SK-N-SH (cell line): ENCODE measurements at regions not wholly inside any gene's neighbourhood (a gene's known extent, or its start where the extent isn't known, plus 50 kb on each side); places are given as distances from the start of the nearest gene placed in this dataset.

Experiments used
- CTCF ChIA-PET: fragments of 300-600, 350-600 bp; formaldehyde crosslinking; extraction: SDS; loops from one replicate; lab custom pipeline; 2021; lab: Yijun Ruan, JAX
- POLR2A ChIA-PET: fragments of 350-600 bp; sonication (Branson Sonifier 250); formaldehyde crosslinking; extraction: SDS; loops from one replicate; lab custom pipeline; 2020; ENCODE audit warnings: antibody characterized with exemption, inconsistent platforms; lab: Yijun Ruan, JAX
- DNase-seq: peaks from one replicate; pipeline ENCODE4 v3.0.0; 2012
- H2AFZ ChIP-seq: fragments of 200-600 bp; sonication (generic); 2 replicates; pipeline ENCODE4 v1.8.1; 2016; ENCODE audit warnings: antibody characterized with exemption, mild to moderate bottlenecking, low read depth
- H3F3A ChIP-seq: fragments of 200-600 bp; sonication (generic); replicated peaks from 2 replicates; pipeline ENCODE3; 2016; ENCODE audit warnings: antibody characterized with exemption, mild to moderate bottlenecking; ENCODE audit not compliant: insufficient read depth
- H3K27ac ChIP-seq, 2 experiments: fragments of 200-500 bp in 1 of 2; fragments of 200-600 bp in 1 of 2; sonication (Bioruptor generic) in 1 of 2; sonication (generic), shearing (Covaris generic) in 1 of 2; 2 replicates each; pipeline versions ENCODE4 v1.5.1 to v1.6.1; 2014 to 2016; ENCODE audit warnings: low read depth in 2 of 2, inconsistent platforms in 1 of 2, low read length in 1 of 2, mild to moderate bottlenecking in 1 of 2, mixed read lengths in 1 of 2
- H3K27me3 ChIP-seq: fragments of 200-600 bp; sonication (generic), shearing (Covaris generic); 2 replicates; pipeline ENCODE4 v1.6.1; 2016; ENCODE audit warnings: mixed run types; ENCODE audit not compliant: insufficient read depth
- H3K36me3 ChIP-seq, 2 experiments: fragments of 200-500 bp in 1 of 2; fragments of 200-600 bp in 1 of 2; sonication (Bioruptor generic) in 1 of 2; sonication (generic) in 1 of 2; replicated peaks in 1 of 2; 2 replicates each; pipeline versions ENCODE3 to v1.5.1; 2014 to 2016; ENCODE audit warnings: low read length in 1 of 2, mild to moderate bottlenecking in 1 of 2; ENCODE audit not compliant: insufficient read depth in 2 of 2, control insufficient read depth in 1 of 2
- H3K4me1 ChIP-seq, 2 experiments: fragments of 200-500 bp in 1 of 2; fragments of 200-600 bp in 1 of 2; sonication (Bioruptor generic) in 1 of 2; sonication (generic), shearing (Covaris generic) in 1 of 2; 2 replicates each; pipeline versions ENCODE4 v1.5.1 to v1.6.1; 2014 to 2016; ENCODE audit warnings: low read depth in 1 of 2, low read length in 1 of 2, mixed run types in 1 of 2; ENCODE audit not compliant: insufficient read depth in 2 of 2, control insufficient read depth in 1 of 2
- H3K4me2 ChIP-seq: fragments of 200-600 bp; sonication (generic), shearing (Covaris generic); 2 replicates; pipeline ENCODE4 v1.6.1; 2017; ENCODE audit warnings: mixed run types
- H3K4me3 ChIP-seq, 2 experiments: fragments of 200-500 bp in 1 of 2; fragments of 200-600 bp in 1 of 2; sonication (Bioruptor generic) in 1 of 2; sonication (generic), shearing (Covaris generic) in 1 of 2; 2 replicates each; pipeline versions ENCODE4 v1.5.1 to v1.8.1; 2014 to 2016; ENCODE audit warnings: low read depth in 2 of 2, inconsistent platforms in 1 of 2, low read length in 1 of 2, mild to moderate bottlenecking in 1 of 2, mixed read lengths in 1 of 2, moderate library complexity in 1 of 2
- H3K79me2 ChIP-seq: fragments of 200-600 bp; sonication (generic); 2 replicates; pipeline ENCODE4 v1.8.1; 2017; ENCODE audit warnings: mild to moderate bottlenecking; ENCODE audit not compliant: insufficient read depth
- H3K9ac ChIP-seq: fragments of 200-600 bp; sonication (generic); 2 replicates; pipeline ENCODE4 v1.6.1; 2017; ENCODE audit warnings: mixed run types
- H3K9me2 ChIP-seq: fragments of 200-600 bp; sonication (generic); 2 replicates; pipeline ENCODE4 v1.6.1; 2017; ENCODE audit warnings: mixed run types
- H3K9me3 ChIP-seq: fragments of 200-600 bp; sonication (generic); 2 replicates; pipeline ENCODE4 v1.6.1; 2017; ENCODE audit warnings: mixed run types, mild to moderate bottlenecking, moderate library complexity
- H4K20me1 ChIP-seq: fragments of 200-600 bp; sonication (generic); 2 replicates; pipeline ENCODE4 v1.6.1; 2017; ENCODE audit warnings: mild to moderate bottlenecking, mixed run types; ENCODE audit not compliant: insufficient read depth
- CHD2 ChIP-seq: fragments of 150-350 bp; IDR thresholded peaks from 2 replicates; pipeline ENCODE4 v1.6.1; 2018; ENCODE audit warnings: low read length; ENCODE audit not compliant: partially characterized antibody
- ELF1 ChIP-seq: IDR thresholded peaks from 2 replicates; pipeline ENCODE4 v1.4.0; 2012
- EZH2phosphoT487 ChIP-seq: fragments of 200-600 bp; sonication (generic); IDR thresholded peaks from 2 replicates; pipeline ENCODE4 v1.6.1; 2017; ENCODE audit warnings: low read depth, mixed run types, mild to moderate bottlenecking, antibody characterized with exemption, moderate library complexity, borderline replicate concordance
- FOSL2 ChIP-seq: IDR thresholded peaks from 2 replicates; pipeline ENCODE4 v1.4.0; 2012; ENCODE audit warnings: low read depth, mild to moderate bottlenecking, moderate library complexity, borderline replicate concordance
- FOXJ3 ChIP-seq: sonication (generic); formaldehyde crosslinking; IDR thresholded peaks from 2 replicates; pipeline ENCODE4 v1.5.1; 2020; ENCODE audit warnings: mild to moderate bottlenecking, missing genetic modification reagents
- FOXM1 ChIP-seq: IDR thresholded peaks from 2 replicates; pipeline ENCODE4 v1.4.0; 2012; ENCODE audit warnings: low read depth, mild to moderate bottlenecking
- GABPA ChIP-seq: IDR thresholded peaks from 2 replicates; pipeline ENCODE4 v1.4.0; 2012; ENCODE audit warnings: low read depth, mild to moderate bottlenecking
- GATA2 ChIP-seq: sonication (generic); formaldehyde crosslinking; IDR thresholded peaks from 2 replicates; pipeline ENCODE4 v1.5.0; 2020; ENCODE audit warnings: mild to moderate bottlenecking, missing genetic modification reagents
- MEF2A ChIP-seq: IDR thresholded peaks from 2 replicates; pipeline ENCODE4 v1.4.0; 2012; ENCODE audit warnings: low read depth, borderline replicate concordance
- MXI1 ChIP-seq: IDR thresholded peaks from 2 replicates; pipeline ENCODE4 v1.6.1; 2012; ENCODE audit warnings: mild to moderate bottlenecking, low read depth, low read length, improper control_type of control experiment
- NRF1 ChIP-seq: IDR thresholded peaks from 2 replicates; pipeline ENCODE4 v1.6.1; 2012; ENCODE audit warnings: low read depth, mild to moderate bottlenecking, low read length
- POLR2AphosphoS5 ChIP-seq: IDR thresholded peaks from 2 replicates; pipeline ENCODE4 v1.6.1; 2012; ENCODE audit warnings: low read depth, low read length
- RAD21 ChIP-seq: IDR thresholded peaks from 2 replicates; pipeline ENCODE4 v1.6.1; 2012; ENCODE audit warnings: mild to moderate bottlenecking, low read length
- RCOR1 ChIP-seq: fragments of 150-350 bp; IDR thresholded peaks from 2 replicates; pipeline ENCODE4 v1.6.1; 2017; ENCODE audit warnings: antibody characterized with exemption, low read length
- RFX5 ChIP-seq: IDR thresholded peaks from 2 replicates; pipeline ENCODE4 v1.6.1; 2012; ENCODE audit warnings: mild to moderate bottlenecking, improper control_type of control experiment, low read length
- RXRA ChIP-seq: IDR thresholded peaks from 2 replicates; pipeline ENCODE4 v1.4.0; 2012; ENCODE audit warnings: low read depth, mild to moderate bottlenecking, borderline replicate concordance
- TAF1 ChIP-seq: IDR thresholded peaks from 2 replicates; pipeline ENCODE4 v1.6.1; 2012; ENCODE audit warnings: low read depth, mild to moderate bottlenecking, low read length, moderate library complexity, borderline replicate concordance
- TCF12 ChIP-seq: IDR thresholded peaks from 2 replicates; pipeline ENCODE4 v1.4.0; 2012
- YY1 ChIP-seq: IDR thresholded peaks from 2 replicates; pipeline ENCODE4 v1.4.0; 2012; ENCODE audit warnings: low read depth, mild to moderate bottlenecking
- WGBS: methylation state at CpG from one replicate; pipeline ENCODE4 v1.1.6; 2017; ENCODE audit warnings: low lambda C conversion rate; 5-methylcytosine and 5-hydroxymethylcytosine counted together
- TF ChIP-seq, protein P1 (sequence below): IDR thresholded peaks from 2 replicates; pipeline ENCODE4 v1.4.0; 2012; ENCODE audit warnings: low read depth, borderline replicate concordance
- TF ChIP-seq, protein P2 (sequence below): fragments of 150-350 bp; IDR thresholded peaks from 2 replicates; pipeline ENCODE4 v1.6.1; 2017; ENCODE audit warnings: antibody characterized with exemption, low read length, low read depth, borderline replicate concordance
- TF ChIP-seq, protein P3 (sequence below): IDR thresholded peaks from 2 replicates; pipeline ENCODE4; 2012
- TF ChIP-seq, protein P4 (sequence below): fragments of 150-350 bp; IDR thresholded peaks from 2 replicates; pipeline ENCODE4 v1.6.1; 2016; ENCODE audit warnings: mild to moderate bottlenecking, low read depth, low read length

DNA sequence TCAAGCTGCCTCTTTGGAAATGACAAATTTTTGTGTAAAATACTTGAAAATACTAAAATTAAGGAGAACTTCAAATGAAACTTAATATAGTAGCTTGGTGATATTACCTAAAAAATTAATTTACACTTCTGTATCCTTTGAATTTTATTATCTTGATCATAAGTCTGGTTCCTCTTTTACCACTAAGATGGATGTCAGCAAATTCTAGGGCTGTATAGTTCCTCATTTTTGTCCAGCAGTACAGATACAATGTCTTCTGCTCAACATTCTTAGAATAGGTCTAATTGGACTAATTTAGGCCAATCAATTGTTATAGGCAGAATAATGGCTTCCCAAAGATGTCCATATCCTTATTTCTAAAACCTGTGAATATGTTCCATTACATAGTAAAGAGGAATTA is 1298.0 kb upstream of the RAG2 start:
- no peaks in the 10 kb centered on the region for H3K9me3 ChIP-seq
- no peaks in the 10 kb centered on the region for H3K79me2 ChIP-seq
- no peaks in the 10 kb centered on the region for H3K4me1 ChIP-seq
- no peaks in the 10 kb centered on the region for H3K9me2 ChIP-seq
- H3K36me3 ChIP-seq, result no peaks in the 10 kb centered on the region
- POLR2A ChIA-PET, result no interaction called here
- CTCF ChIA-PET, result interaction anchor here (0.7 kb wide), 1 partner anchor 895 kb away, joined by 3 read pairs; no protein-coding TSS in a partner anchor
- no peak overlapping the region for H3K27ac ChIP-seq
- H4K20me1 ChIP-seq, result no peaks in the 10 kb centered on the region
- H2AFZ ChIP-seq, result no peak overlapping the region
- H3K27me3 ChIP-seq, result no peaks in the 10 kb centered on the region
- no peak overlapping the region for H3K4me3 ChIP-seq
- H3K4me2 ChIP-seq, result no peak overlapping the region
- DNase-seq, result no peak
- no peak for TF ChIP-seq FOSL2
- no peak for TF ChIP-seq ELF1
- no peak for TF ChIP-seq CHD2
- no peak for TF ChIP-seq RAD21
- TF ChIP-seq TAF1, result no peak
- TF ChIP-seq, protein P1, sequence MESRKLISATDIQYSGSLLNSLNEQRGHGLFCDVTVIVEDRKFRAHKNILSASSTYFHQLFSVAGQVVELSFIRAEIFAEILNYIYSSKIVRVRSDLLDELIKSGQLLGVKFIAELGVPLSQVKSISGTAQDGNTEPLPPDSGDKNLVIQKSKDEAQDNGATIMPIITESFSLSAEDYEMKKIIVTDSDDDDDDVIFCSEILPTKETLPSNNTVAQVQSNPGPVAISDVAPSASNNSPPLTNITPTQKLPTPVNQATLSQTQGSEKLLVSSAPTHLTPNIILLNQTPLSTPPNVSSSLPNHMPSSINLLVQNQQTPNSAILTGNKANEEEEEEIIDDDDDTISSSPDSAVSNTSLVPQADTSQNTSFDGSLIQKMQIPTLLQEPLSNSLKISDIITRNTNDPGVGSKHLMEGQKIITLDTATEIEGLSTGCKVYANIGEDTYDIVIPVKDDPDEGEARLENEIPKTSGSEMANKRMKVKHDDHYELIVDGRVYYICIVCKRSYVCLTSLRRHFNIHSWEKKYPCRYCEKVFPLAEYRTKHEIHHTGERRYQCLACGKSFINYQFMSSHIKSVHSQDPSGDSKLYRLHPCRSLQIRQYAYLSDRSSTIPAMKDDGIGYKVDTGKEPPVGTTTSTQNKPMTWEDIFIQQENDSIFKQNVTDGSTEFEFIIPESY, result no peak
- TF ChIP-seq MEF2A, result no peak
- TF ChIP-seq TCF12, result no peak
- no peak for TF ChIP-seq RCOR1
- TF ChIP-seq, all 33 proteins: peak for 0
- Histone ChIP-seq H3K9ac (no peak overlapping the region), H3F3A (no peaks in the 10 kb centered on the region)

DNA sequence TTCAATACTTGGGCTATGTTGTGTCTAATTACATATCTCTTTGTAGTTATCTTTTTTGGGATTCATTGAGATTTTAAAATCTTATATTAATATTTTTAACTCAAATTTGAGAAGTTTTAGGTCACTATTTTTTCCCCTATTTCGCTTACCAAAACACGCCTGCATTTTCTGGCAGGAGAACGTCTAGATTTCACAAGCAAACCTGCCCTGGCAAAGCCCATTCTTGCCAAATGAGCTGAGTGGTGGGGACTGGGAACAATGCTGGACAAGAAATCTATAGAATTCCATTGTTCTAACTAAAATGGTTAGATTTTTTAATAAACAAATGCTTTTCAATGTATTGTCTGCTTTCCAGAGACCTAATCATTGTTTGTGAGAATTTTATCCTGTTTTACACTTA is 1283.7 kb upstream of the RAG2 start:
- H3K27ac ChIP-seq, result no peak overlapping the region
- H3K9me2 ChIP-seq, result no peaks in the 10 kb centered on the region
- H3K4me2 ChIP-seq, result no peak overlapping the region
- 39% methylated on average over 3 of the region's 3 CpGs for WGBS
- ChIA-PET POLR2A (no interaction called here), CTCF (no interaction called here)
- H4K20me1 ChIP-seq, result no peaks in the 10 kb centered on the region
- no peak for TF ChIP-seq TAF1
- TF ChIP-seq POLR2AphosphoS5, result no peak
- no peak for TF ChIP-seq RFX5
- TF ChIP-seq, protein P1, result no peak
- no peak for TF ChIP-seq FOXJ3 (CRISPR knock-in tag)
- TF ChIP-seq YY1, result no peak
- TF ChIP-seq, protein P2, sequence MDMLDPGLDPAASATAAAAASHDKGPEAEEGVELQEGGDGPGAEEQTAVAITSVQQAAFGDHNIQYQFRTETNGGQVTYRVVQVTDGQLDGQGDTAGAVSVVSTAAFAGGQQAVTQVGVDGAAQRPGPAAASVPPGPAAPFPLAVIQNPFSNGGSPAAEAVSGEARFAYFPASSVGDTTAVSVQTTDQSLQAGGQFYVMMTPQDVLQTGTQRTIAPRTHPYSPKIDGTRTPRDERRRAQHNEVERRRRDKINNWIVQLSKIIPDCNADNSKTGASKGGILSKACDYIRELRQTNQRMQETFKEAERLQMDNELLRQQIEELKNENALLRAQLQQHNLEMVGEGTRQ, result no peak
- TF ChIP-seq ELF1, result no peak
- TF ChIP-seq RXRA, result no peak
- TF ChIP-seq, protein P3, sequence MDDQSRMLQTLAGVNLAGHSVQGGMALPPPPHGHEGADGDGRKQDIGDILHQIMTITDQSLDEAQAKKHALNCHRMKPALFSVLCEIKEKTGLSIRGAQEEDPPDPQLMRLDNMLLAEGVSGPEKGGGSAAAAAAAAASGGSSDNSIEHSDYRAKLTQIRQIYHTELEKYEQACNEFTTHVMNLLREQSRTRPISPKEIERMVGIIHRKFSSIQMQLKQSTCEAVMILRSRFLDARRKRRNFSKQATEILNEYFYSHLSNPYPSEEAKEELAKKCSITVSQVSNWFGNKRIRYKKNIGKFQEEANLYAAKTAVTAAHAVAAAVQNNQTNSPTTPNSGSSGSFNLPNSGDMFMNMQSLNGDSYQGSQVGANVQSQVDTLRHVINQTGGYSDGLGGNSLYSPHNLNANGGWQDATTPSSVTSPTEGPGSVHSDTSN, result no peak
- TF ChIP-seq GABPA, result no peak
- TF ChIP-seq RCOR1, result no peak
- TF ChIP-seq FOXM1, result no peak
- TF ChIP-seq GATA2 (CRISPR knock-in tag), result no peak
- no peak for TF ChIP-seq EZH2phosphoT487
- TF ChIP-seq, protein P4, sequence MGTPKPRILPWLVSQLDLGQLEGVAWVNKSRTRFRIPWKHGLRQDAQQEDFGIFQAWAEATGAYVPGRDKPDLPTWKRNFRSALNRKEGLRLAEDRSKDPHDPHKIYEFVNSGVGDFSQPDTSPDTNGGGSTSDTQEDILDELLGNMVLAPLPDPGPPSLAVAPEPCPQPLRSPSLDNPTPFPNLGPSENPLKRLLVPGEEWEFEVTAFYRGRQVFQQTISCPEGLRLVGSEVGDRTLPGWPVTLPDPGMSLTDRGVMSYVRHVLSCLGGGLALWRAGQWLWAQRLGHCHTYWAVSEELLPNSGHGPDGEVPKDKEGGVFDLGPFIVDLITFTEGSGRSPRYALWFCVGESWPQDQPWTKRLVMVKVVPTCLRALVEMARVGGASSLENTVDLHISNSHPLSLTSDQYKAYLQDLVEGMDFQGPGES, result no peak
- TF ChIP-seq TCF12, result no peak
- TF ChIP-seq MXI1, result no peak
- no peak for TF ChIP-seq NRF1
- no peaks in the 10 kb centered on the region for H3K4me1 ChIP-seq
- H3K4me3 ChIP-seq, result no peak overlapping the region
- no peak for DNase-seq
- no peaks in the 10 kb centered on the region for H3K79me2 ChIP-seq
- H3F3A ChIP-seq, result no peaks in the 10 kb centered on the region
- H3K9me3 ChIP-seq, result no peaks in the 10 kb centered on the region; the same call in 1 of the 2 replicates
- H2AFZ ChIP-seq, result no peak overlapping the region
- H3K36me3 ChIP-seq, result no peaks in the 10 kb centered on the region
- no peak overlapping the region for H3K9ac ChIP-seq
- no peaks in the 10 kb centered on the region for H3K27me3 ChIP-seq
